Mucosa of descending colon (tissue), 3 donors: ENCODE measurements at regions not wholly inside any gene's neighbourhood (a gene's known extent, or its start where the extent isn't known, plus 50 kb on each side); places are given as distances from the start of the nearest gene placed in this dataset.

Experiments used
- ATAC-seq: fragments of 200-7000 bp; cut with Tn5 transposase; one replicate; pipeline ENCODE4 v1.9.1; 2020; ENCODE audit warnings: mild to moderate bottlenecking, moderate library complexity
- DNase-seq, 3 donors: peaks; one replicate each; pipeline ENCODE4 v3.0.0-alpha.2; 2020
- H3K36me3 ChIP-seq: fragments of 200-600 bp; one replicate; pipeline ENCODE4 v1.8.0; 2021; ENCODE audit warnings: low read depth, mild to moderate bottlenecking
- H3K4me1 ChIP-seq: fragments of 200-600 bp; one replicate; pipeline ENCODE4 v1.8.0; 2021; ENCODE audit warnings: low read depth, mild to moderate bottlenecking
- H3K4me3 ChIP-seq: fragments of 200-600 bp; one replicate; pipeline ENCODE4 v1.8.0; 2021; ENCODE audit warnings: mild to moderate bottlenecking
- H3K9me3 ChIP-seq: fragments of 200-600 bp; one replicate; pipeline ENCODE4 v1.8.0; 2021; ENCODE audit warnings: mild to moderate bottlenecking
- CTCF ChIP-seq: fragments of 200-600 bp; IDR thresholded peaks from one replicate; pipeline ENCODE4 v1.8.0; 2022; ENCODE audit warnings: antibody characterized with exemption, mild to moderate bottlenecking
- intact Hi-C, 2 donors: fragments of 100-400 bp; cut with DNase I in 1 of 2; cut with micrococcal nuclease in 1 of 2; formaldehyde crosslinking; loops; one replicate each; pipeline versions ENCODE4 v1.11.0 to v1.11.1; 2022; cut with DNase I, micrococcal nuclease
- donor health status: DM: no; HTN: no; CAD: no; lungs with moderate emphysema.
- donor health status: DM: no; HTN: no; CAD: no.
- donor health status: DM: no; HTN: yes; CAD: no.

GRCh38 chr13:57784633-57785032 lies 153.1 kb downstream of the PCDH17 start:
- no peak for TF ChIP-seq CTCF
- intact Hi-C loops, result no loop called here
- Histone ChIP-seq H3K9me3 (peaks cover 30% of the 10 kb centered on the region), H3K4me3 (no peak overlapping the region), H3K4me1 (no peaks in the 10 kb centered on the region), H3K36me3 (no peaks in the 10 kb centered on the region)
- DNase-seq (no peak), ATAC-seq (no peak)

GRCh38 chr13:57787058-57787791 lies 155.7 kb downstream of the PCDH17 start:
- Histone ChIP-seq H3K9me3 (peaks cover 30% of the 10 kb centered on the region), H3K4me1 (no peaks in the 10 kb centered on the region), H3K36me3 (no peaks in the 10 kb centered on the region), H3K4me3 (no peak overlapping the region)
- ATAC-seq, result no peak
- intact Hi-C loops, result no loop called here
- peak in 1 of 3 donors; percentile 25 for DNase-seq
- TF ChIP-seq CTCF, result no peak

- no peaks in the 10 kb centered on the region for H3K4me1 ChIP-seq
- ATAC-seq (no peak), DNase-seq (no peak)
- no peak overlapping the region for H3K4me3 ChIP-seq
- no peaks in the 10 kb centered on the region for H3K36me3 ChIP-seq
- peaks cover 13% of the 10 kb centered on the region for H3K9me3 ChIP-seq
- TF ChIP-seq CTCF, result no peak
- intact Hi-C loops, result no loop called here
These were observed 168.1 kb downstream of the PCDH17 start for GRCh38 chr13:57799624-57800023.

- ATAC-seq (no peak), DNase-seq (no peak)
- intact Hi-C loops, result no loop called here
- no peaks in the 10 kb centered on the region for H3K4me1 ChIP-seq
- no peak overlapping the region for H3K4me3 ChIP-seq
- H3K36me3 ChIP-seq, result no peaks in the 10 kb centered on the region
- H3K9me3 ChIP-seq, result peaks cover 32% of the 10 kb centered on the region
- no peak for TF ChIP-seq CTCF
These were observed 182.1 kb downstream of the PCDH17 start for GRCh38 chr13:57813651-57814050.

GRCh38 chr13:57815600-57815999 lies 184.1 kb downstream of the PCDH17 start:
- Histone ChIP-seq H3K4me3 (no peak overlapping the region), H3K4me1 (no peaks in the 10 kb centered on the region), H3K9me3 (peaks cover 32% of the 10 kb centered on the region), H3K36me3 (no peaks in the 10 kb centered on the region)
- no peak for DNase-seq
- no peak for ATAC-seq
- TF ChIP-seq CTCF, result no peak
- intact Hi-C loops, result no loop called here

GRCh38 chr13:57820924-57821323 lies 189.4 kb downstream of the PCDH17 start:
- intact Hi-C loops, result no loop called here
- Histone ChIP-seq H3K4me3 (no peak overlapping the region), H3K4me1 (no peaks in the 10 kb centered on the region), H3K36me3 (no peaks in the 10 kb centered on the region), H3K9me3 (peaks cover 42% of the 10 kb centered on the region)
- no peak for DNase-seq
- no peak for TF ChIP-seq CTCF
- no peak for ATAC-seq
